M059J (cell line): ENCODE measurements at regions not wholly inside any gene's neighbourhood (a gene's known extent, or its start where the extent isn't known, plus 50 kb on each side); places are given as distances from the start of the nearest gene placed in this dataset.
"Not testable (repeated sequence)": the region's sequence is repeated elsewhere in the genome, so short reads cannot be mapped to it uniquely, and the experiment has no call there.

Experiments
- DNase-seq: peaks from one replicate; pipeline ENCODE4 v3.0.0-alpha.2; 2012; ENCODE audit warnings: low read depth

DNA sequence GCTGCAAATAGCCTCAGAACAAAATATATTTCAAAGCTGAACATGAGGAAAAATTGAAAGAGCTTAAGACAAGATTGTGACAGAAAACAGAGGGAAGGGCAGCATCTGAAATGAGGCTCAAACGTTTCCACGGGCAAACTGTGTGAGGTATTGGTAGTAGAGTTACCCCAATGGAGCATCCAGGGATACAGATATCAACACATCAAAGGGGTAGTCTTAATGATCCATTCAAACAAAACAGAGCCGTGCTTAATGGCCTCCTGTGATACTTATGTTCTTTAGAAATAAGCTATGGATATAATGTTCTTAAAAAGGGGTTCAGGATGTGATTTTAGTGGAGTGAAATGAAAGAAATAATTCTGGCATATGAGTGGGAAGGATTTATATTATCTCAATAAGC, 430.3 kb upstream of the PDZRN3 start:
- no peak for DNase-seq

DNA sequence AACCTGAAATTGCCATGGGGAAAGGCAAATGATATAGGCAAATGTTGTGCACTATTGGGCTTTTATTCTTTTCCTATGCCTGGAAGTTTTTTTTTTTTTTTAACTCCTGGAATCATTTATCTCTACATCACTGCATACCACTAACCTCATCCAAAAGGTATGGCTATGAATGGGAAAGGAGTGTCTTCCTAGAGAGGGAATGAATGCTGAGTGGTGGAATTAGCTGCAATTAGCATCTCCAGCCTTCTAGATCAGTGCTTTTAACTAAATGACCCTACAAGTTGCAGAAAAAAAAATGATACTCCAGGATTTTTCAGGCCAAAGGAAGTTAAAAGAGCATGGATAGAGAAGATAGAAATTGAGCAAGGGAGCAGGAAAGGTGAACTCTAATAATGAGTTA, 429.8 kb upstream of the PDZRN3 start:
- no peak for DNase-seq

DNA sequence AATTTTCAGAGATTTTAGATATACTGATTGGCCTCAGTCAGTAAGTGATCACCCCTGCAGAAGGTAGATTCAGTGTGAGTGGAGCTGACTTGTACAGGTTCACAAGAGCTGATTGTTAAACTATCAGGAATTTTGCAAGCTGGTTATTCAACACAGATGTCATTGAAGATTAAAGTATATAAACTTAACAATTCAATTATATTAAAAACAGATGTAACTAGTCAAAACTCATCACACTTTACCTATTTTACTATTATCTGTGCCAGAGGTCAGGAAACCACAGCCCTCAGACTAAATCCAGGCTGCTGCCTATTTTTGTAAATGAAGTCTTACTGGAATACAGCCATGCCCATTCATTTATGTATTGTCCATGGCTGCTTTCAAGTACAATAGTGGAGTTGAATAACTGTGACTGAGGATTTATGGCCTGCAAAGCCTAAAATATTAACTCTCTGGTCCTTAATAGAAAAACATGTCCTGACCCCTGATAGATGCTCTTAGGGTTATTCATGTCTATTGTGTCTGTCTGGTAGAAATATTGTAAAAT, 429.3 kb upstream of the PDZRN3 start:
- DNase-seq = no peak

DNA sequence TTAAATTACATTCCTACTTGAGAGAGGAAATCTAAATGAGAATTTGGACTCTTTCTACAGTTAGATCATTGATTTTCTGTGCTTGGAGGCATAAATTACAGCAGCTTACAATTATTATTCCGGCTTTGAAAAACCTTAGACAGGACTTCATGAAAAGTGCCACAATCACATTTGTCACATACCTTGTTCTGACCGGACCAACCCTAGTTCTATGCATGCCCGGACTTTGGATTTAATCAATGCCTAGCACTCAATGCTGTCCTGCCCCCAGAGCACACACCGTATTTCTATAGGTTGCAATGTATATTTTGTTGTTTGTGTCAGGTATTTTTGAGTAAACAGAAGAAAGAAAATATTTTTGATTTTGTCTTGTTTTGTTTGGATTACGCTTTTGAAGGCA, 424.7 kb upstream of the PDZRN3 start:
- DNase-seq = no peak

DNA sequence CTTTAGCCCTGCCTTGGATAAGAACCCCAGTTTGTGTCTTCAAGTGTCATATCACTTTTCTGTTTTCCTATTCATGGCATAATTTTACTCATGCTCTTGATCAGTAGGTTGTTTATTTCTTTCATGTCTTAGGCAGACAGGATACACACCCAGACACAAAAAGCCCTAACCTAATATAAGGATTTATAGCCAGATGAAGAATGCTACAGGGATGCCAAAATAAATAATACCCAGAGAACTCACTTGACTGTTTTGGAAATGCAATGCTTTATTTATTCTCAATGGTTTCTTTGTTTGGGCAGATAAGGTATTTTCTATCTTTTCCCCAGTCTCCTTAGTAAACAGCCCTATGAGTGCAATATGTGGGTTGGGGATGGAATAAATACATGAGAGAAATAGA, 424.0 kb upstream of the PDZRN3 start:
- no peak for DNase-seq

DNA sequence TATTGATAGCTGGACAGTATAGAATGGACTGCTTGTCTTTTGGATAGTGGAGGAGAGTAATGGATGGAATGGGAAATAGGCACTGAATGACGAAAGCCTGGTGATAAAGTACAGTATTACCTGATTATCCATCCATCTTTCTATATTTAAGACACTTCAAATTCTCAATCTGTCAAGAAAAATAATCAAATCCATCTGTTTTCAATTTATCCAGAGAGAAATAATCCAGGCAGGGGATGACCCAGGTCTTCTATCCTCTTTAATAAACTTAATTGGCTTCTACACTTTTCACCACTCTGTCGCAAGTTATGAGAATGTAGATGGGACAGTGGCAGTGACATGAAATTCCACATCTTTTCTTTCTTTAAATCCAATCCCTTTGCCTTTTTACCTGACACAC, 420.3 kb upstream of the PDZRN3 start:
- DNase-seq = no peak

DNA sequence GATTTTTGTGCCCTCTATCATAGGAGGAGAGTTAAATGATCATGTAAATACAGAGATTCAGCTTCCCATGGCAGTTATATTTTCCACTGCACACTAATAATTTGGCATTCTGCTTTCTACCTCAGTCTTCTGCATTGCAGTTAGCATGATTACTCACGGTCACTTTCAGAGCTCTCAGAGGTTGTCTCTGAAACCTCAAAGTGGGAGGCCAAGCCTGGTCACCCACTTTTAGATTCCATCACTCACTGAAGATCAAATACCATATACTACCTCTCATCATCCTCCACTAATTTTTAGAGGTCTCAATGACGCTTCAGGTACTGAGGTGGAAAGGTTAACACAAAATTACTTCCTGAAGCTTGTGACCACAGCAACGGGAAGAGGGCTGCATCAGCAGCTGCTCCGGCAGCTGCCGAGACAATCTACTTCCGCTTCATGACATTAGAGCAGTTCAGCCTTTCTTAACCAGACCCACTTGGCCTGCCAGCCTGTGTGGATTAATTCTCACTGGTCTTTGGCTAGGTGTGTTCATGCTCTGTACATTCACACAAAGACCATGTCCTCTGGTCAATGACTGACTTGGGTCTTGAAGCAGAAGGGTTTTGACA, 416.4 kb upstream of the PDZRN3 start:
- DNase-seq = no peak

DNA sequence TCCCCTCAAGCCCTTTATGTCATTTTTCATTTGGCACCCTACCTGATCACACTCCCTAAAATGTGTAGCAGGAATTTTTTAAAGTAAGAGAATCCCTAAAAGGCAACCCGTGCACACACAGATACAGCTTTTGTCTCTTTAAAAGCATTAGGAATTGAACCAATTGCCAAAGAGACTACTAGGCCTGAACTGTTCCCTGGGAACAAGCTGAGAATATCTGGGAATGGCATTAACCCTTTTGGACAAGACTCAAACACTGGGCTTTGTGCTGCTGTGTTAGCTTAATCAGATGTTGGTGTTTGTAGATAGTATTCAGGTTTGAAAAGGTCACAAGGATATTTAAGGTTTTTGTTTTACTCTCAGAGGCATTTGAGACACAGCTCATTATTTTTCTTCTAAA, 414.4 kb upstream of the PDZRN3 start:
- no peak for DNase-seq

DNA sequence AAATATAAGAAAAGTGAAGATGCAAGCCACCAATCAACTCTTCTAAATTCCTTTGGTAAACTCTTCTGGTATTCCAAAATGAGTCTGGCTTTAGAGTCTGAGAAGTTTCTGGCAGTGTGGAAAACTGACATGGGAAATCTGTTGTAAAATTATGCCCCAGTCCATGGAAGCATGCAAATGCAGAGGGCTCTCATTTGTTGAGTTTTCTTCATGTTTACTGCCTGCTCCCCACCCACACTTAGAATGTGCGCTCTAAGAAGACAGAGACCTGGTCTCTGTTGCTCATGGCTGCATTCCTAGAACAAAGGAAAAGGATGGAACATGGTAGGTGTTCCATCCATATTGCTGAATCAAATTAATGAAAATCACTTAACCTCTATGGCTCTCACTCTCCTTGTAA, 411.8 kb upstream of the PDZRN3 start:
- no peak for DNase-seq

DNA sequence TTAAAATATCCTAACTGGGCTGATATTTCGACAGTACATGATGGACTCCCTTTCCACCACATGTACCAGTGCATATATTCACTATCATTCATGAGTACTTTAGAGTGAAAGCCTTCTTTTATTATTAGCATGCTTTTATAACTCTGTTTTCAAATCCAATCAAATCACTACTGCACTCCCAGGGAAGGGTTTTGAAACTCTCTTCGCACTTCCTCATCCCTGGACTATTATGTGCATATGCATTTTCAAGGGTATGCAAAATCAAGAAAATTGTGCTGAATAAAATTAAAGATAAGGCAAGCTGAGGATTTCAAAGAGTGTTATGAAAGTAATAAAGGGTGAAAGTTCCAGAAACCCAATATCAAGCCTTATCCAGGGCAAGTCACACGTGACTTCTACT, 411.4 kb upstream of the PDZRN3 start:
- no peak for DNase-seq

DNA sequence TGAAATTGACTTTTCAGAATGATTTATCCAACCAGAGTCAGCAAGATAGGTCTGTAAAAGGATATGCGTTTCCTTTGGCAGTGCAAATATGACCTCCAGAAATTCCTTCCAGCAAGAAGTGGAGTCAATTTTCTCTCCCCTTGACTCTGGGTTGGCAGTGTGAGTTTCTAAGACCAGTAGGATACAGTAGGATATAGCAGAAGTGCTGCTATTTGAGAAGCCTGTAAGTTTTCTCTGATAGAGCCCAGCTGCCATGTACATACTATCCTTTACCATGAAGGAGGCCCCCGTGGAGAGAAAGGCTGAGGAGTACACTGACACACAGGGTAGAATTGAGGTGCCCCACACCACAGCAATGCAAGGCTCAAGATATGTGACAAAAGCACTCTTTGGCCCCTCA, 409.1 kb upstream of the PDZRN3 start:
- no peak for DNase-seq

DNA sequence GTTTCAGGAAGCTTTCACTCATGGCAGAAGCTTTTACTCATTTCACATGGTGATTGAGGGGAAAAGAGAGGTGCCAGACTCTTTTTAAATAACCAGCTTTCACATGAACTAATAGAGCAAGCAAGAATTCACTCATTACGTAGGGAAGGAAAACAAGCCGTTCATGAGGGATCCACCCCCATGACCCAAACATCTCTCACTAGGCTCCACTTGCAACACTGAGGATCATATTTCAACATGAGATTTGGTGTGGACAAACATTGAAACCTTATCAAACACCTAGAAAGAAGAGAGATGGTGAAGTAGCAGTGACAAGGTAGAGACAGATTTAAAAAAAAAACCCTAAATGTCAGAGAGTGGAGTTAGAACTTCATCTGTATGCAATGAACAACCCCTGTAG, 408.6 kb upstream of the PDZRN3 start:
- DNase-seq = no peak

DNA sequence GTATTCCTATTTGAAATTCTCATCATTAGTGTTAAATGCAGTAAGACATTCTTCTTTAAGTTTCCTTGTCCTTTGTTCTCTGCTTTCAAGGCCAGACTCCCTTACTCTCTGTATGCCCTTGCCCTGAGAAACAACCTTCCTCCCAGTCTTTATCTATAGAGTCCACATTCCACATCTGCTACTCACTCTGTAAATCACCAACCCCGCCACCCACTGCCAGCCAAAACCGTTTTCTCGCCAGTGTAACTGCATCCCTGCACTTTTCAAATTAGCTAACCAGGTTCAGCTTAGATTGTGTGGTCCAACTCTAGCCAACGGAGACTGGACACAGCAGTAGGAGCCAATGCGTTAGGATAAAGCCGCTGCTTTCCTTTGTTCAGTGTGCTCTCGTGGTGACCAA, 402.4 kb upstream of the PDZRN3 start:
- DNase-seq = no peak

DNA sequence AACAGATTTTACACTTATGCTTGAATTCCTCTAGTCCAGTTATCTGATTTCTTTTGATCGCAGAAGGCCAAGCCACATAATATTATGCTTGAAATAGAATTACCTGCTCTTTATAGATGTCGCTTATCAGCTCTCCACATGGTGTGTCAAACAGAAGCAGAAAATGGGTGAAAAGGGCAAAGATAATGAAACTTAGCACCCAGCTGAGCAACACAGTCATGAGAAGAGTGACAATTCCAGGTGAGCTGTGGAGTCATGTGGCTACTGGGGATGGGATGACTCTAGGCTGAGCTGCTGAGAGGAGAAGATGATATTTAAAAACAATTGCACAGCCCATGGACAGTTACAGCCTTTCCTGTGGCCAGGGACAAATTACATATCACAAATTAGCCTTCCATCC, 398.7 kb upstream of the PDZRN3 start:
- DNase-seq = no peak

DNA sequence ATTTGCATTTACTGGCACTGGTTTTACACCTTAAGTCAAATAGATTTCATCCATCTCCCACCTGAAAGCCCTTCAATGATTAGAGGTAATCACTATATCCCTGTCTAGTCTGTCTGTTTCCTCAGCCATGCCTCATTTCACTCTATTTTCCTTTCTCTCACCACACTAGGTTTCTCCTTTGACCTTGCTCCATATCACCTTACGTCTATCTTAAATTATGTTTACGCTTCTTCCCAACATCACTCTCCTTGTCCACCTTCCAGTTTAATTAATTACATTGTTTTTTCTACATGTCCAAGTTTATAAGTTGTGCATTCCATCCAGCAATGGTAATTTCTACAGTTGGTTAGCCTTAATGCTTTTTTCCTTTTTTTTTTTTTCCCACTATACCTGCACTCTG, 396.7 kb upstream of the PDZRN3 start:
- no peak for DNase-seq

DNA sequence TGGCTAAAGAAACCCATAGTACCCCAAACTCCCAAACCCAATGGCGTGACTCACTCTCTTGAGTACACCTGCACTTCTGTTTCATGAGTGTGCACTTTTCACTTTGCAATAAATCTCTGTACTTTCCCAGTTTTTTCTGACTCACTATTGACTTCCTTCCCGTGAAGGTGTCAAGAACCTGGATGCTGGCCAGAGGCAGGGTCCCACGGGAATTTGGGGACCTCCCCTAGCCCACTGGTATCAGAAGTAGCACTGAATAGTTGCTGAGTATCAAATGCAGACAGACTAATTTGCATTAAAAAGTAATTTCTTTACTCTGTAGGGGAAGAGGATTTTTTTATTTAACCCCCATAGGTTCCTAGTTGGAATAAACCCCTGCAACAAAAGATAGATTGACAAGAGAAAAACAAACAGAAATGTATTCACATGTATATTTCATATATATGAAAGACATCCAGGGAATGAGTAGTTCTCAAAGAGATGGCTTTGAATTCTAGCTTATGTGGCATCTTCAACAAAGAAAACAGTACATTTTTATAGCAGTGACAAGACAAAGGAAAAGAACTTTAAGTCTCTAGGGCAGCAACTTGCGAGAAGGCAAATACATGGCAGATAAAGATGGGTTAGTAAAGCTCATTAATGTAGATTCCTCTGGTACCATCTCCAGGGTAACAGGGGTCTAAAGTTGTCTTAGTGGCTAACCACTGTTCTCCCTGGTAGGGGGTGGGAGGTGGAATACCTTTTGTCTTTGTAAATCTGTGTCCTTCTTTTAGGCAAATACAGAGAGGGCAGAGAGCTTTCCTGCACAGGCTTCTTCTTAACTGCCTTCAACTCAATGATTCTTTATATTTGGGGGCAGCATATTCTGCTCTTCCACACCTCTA, 385.5 kb upstream of the PDZRN3 start:
- DNase-seq = no peak

DNA sequence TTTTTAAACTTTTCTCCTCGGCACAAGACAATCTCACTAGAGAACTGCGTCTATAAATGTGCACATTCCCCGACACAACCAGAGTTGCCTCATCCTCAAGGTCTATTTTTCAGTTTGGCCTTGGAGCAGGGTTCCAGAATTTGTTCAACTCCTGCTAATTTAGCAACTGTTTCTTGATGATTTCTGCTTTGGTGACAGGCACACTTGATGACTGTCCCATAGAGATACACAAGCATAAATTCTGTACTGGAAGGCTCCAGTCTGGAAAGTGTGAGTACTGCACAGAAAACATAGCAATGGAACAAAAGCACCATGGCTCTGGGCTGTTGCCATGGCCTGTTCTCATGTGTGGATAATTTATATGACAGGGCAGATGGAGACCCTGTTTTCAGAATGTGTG, 379.6 kb upstream of the PDZRN3 start:
- DNase-seq = no peak

DNA sequence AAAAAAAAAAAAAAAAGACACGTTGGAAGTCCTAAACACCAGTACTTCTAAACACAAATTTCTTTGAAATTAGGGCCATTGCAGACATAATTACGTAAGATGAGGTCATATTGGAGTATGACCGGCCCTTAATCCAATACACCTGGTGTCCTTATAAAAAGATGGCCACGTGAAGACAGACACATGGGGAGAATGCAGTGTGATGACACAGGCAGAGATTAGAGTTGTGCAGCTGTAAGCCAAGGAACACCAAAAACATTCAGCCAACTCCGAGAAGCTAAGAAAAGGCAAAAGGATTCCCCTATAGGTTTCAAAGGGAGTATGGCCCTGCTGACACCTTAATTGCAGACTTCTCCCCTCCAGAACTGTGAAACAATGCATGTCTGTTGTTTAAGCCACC, 379.0 kb upstream of the PDZRN3 start:
- DNase-seq = no peak

DNA sequence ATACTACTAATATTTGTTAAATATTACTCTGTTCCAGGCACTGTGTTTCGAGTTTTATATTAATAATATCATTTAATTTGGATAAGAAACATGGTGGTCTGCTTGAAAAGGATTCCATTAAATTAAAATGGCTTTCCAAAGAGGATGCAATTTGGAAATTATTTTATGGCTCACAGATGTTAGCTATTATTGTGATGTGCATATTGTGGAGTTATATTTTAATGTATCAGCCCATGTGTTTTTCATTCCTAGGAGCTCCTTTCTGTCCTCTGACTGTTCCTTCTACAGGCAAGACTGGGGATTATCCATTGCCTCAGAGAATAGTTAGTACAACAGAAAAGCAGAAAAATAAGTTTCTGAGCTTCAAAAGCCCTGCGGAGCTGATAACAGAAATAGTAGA, 376.7 kb upstream of the PDZRN3 start:
- DNase-seq = no peak

DNA sequence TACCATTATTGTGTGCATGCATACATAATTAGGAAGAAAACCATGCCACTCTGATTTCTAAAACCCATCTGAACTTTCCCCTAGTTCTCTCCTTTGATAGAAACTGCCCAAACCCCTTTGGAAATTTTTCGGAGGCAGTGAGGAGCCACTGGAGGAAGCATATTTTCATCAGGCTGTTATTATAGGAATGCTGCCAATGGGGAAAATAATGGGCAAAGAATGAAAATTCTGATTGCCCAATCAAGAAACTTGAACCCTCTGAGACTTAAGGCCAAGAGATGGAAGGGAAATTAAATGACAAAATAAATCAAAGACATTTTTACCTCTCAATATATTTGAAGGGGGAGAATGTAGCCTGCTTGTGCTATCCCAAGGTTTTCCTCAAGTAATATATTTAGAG, 376.0 kb upstream of the PDZRN3 start:
- DNase-seq = peak; percentile 3

DNA sequence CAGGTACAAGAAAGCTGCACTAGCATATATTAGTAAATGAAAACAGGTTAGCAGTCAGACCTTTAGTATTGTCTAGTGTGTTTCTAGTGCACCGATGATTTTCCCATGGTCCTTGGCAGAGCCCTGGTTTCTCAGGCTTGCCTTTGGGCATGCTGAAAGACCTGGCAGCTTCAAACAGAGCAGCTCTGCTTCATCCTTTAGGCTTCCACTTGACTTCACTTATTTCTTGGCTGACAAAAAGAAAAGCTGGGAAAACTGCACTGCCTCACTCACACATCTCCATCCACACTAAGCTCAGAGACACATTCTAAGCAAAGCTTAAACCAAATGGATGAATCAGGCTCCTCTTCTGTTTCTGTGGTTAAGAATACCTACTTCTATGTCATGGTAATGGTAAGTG, 374.8 kb upstream of the PDZRN3 start:
- DNase-seq = peak; percentile 16

DNA sequence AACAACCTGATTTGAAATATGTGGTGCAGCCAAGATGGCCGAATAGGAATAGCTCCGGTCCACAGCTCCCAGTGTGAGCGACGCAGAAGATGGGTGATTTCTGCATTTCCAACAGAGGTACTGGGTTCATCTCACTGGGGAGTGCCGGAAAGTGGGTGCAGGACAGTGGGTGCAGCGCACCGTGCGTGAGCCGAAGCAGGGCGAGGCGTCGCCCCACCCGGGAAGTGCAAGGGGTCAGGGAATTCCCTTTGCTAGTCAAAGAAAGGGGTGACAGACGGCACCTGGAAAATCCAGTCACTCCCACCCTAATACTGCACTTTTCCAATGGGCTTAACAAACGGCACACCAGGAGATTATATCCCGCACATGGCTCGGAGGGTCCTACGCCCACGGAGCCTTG, 365.9 kb upstream of the PDZRN3 start:
- DNase-seq = not testable (repeated sequence)

DNA sequence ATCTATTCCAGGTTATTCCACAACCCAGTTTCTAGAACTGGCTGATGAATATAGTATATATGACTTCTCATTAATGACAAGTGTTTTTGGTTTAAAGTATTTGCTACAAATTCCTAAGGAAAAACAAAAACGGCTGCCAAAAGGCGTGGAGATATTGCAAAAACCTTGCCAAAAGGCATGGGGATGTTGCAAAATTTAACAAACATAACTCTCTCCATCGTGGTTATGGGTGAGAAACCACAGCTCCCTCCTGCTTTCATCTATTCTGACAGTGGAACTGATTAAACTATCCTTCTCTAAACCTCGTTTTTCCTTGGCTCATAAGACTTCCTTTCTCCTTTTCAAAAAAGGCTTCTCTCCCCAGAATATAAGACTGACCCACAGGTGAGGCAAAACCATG, 342.0 kb upstream of the PDZRN3 start:
- no peak for DNase-seq
